Keratinocyte (primary cell): ENCODE measurements at regions not wholly inside any gene's neighbourhood (a gene's known extent, or its start where the extent isn't known, plus 50 kb on each side); places are given as distances from the start of the nearest gene placed in this dataset.

Source experiments
- DNase-seq: peaks from one replicate; pipeline ENCODE4 v3.0.0-alpha.2; 2011; ENCODE audit warnings: low read depth, missing footprints, low spot score
- FAIRE-seq: peaks from 2 replicates; lab custom pipeline; 2011; peaks lifted over from hg19 to GRCh38; lab: Jason Lieb, UNC
- H2AFZ ChIP-seq: 2 replicates; pipeline ENCODE4 v1.6.0; 2012; ENCODE audit warnings: low read length, control low read depth, inconsistent platforms; ENCODE audit not compliant: control insufficient read depth
- H3K27ac ChIP-seq: 2 replicates; pipeline ENCODE4 v1.5.1; 2011; ENCODE audit warnings: low read length; ENCODE audit not compliant: control insufficient read depth, insufficient read depth
- H3K27me3 ChIP-seq: 3 replicates; pipeline ENCODE4 v1.6.0; 2011; ENCODE audit warnings: low read length; ENCODE audit not compliant: control insufficient read depth, insufficient read depth; ENCODE audit errors: extremely low read depth
- H3K36me3 ChIP-seq, 2 experiments: 2 replicates in 1 of 2; 3 replicates in 1 of 2; pipeline ENCODE4 v1.5.1; 2011; ENCODE audit warnings: low read length in 2 of 2, mild to moderate bottlenecking in 1 of 2; ENCODE audit not compliant: control insufficient read depth in 2 of 2, insufficient read depth in 2 of 2; ENCODE audit errors: extremely low read depth in 1 of 2
- H3K4me1 ChIP-seq: 3 replicates; pipeline ENCODE4 v1.5.1; 2011; ENCODE audit warnings: low read length; ENCODE audit not compliant: control insufficient read depth, insufficient read depth; ENCODE audit errors: extremely low read depth
- H3K4me2 ChIP-seq: 3 replicates; pipeline ENCODE4 v1.6.0; 2011; ENCODE audit warnings: low read depth, low read length; ENCODE audit not compliant: control insufficient read depth, insufficient read depth; ENCODE audit errors: extremely low read depth
- H3K4me3 ChIP-seq, 3 experiments: fragments of 200-600 bp in 1 of 3; sonication (generic) in 1 of 3; 2 replicates in 2 of 3; 3 replicates in 1 of 3; pipeline ENCODE4 v1.5.1; 2011 to 2016; ENCODE audit warnings: low read length in 3 of 3, mild to moderate bottlenecking in 3 of 3, control low read depth in 2 of 3, inconsistent platforms in 1 of 3, low read depth in 1 of 3, mixed read lengths in 1 of 3, mixed run types in 1 of 3, moderate library complexity in 1 of 3; ENCODE audit not compliant: control insufficient read depth in 2 of 3, insufficient read depth in 2 of 3; ENCODE audit errors: extremely low read depth in 1 of 3
- H3K79me2 ChIP-seq: 2 replicates; pipeline ENCODE4 v1.6.0; 2012; ENCODE audit warnings: low read length; ENCODE audit not compliant: control insufficient read depth, insufficient read depth
- H3K9ac ChIP-seq: 3 replicates; pipeline ENCODE4 v1.6.0; 2011; ENCODE audit warnings: low read length; ENCODE audit not compliant: control insufficient read depth, insufficient read depth; ENCODE audit errors: extremely low read depth
- H3K9me1 ChIP-seq: 3 replicates; pipeline ENCODE4 v1.6.0; 2011; ENCODE audit warnings: low read length; ENCODE audit not compliant: control insufficient read depth, insufficient read depth; ENCODE audit errors: extremely low read depth
- H3K9me3 ChIP-seq: 2 replicates; pipeline ENCODE4 v1.5.1; 2012; ENCODE audit warnings: low read depth, low read length; ENCODE audit not compliant: control insufficient read depth
- H4K20me1 ChIP-seq: 3 replicates; pipeline ENCODE4 v1.6.0; 2011; ENCODE audit warnings: low read length; ENCODE audit not compliant: control insufficient read depth, insufficient read depth; ENCODE audit errors: extremely low read depth
- EZH2 ChIP-seq: IDR thresholded peaks from one replicate; pipeline ENCODE4 v1.6.1; 2012; ENCODE audit warnings: inconsistent platforms, mild to moderate bottlenecking, low read length, moderate library complexity
- dilution Hi-C: fragments of 300-500 bp; cut with MboI; formaldehyde crosslinking; loops from one replicate; pipeline ENCODE4 v1.7.0; 2020; ENCODE audit warnings: low sequenced_read_pairs; ENCODE audit not compliant: extremely low pct_ligation_motif_present
- TF ChIP-seq, protein P1 (sequence below), 3 experiments: IDR thresholded peaks in 1 of 3; conservative IDR thresholded peaks in 1 of 3; optimal IDR thresholded peaks in 1 of 3; 2 replicates in 2 of 3; 3 replicates in 1 of 3; pipeline versions ENCODE3 to v1.5.1; 2011; ENCODE audit warnings: low read length in 3 of 3, mild to moderate bottlenecking in 3 of 3, moderate library complexity in 2 of 3, control low read depth in 1 of 3, inconsistent platforms in 1 of 3; ENCODE audit not compliant: insufficient read depth in 2 of 3; ENCODE audit errors: extremely low read depth in 1 of 3

DNA sequence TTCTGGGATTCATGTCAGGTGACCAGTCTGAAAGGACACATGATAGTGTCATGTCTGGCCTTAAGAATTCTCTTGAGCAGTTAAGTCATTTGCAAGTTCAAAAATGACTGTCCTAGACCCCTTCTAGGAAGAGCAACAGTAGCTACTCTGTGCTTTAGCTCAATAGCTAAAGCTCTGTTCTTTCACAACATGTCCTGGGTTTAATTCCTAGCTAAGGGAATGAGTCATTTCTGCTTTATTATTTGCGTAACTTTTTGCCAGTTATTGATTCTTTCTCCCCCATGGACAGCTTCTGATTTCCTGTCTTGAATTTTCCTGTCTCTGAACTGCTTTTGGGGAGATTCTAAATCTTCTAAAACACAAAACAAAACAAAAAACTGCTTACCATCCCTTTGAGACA is 1055.8 kb upstream of the DIAPH2 start:
- dilution Hi-C loops: no loop called here
- H3K4me2 ChIP-seq: no peak overlapping the region
- TF ChIP-seq, protein P1, sequence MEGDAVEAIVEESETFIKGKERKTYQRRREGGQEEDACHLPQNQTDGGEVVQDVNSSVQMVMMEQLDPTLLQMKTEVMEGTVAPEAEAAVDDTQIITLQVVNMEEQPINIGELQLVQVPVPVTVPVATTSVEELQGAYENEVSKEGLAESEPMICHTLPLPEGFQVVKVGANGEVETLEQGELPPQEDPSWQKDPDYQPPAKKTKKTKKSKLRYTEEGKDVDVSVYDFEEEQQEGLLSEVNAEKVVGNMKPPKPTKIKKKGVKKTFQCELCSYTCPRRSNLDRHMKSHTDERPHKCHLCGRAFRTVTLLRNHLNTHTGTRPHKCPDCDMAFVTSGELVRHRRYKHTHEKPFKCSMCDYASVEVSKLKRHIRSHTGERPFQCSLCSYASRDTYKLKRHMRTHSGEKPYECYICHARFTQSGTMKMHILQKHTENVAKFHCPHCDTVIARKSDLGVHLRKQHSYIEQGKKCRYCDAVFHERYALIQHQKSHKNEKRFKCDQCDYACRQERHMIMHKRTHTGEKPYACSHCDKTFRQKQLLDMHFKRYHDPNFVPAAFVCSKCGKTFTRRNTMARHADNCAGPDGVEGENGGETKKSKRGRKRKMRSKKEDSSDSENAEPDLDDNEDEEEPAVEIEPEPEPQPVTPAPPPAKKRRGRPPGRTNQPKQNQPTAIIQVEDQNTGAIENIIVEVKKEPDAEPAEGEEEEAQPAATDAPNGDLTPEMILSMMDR (optimal IDR thresholded peaks at IDR 0.05 in 1 of 3, IDR thresholded peaks at IDR 0.05 in 1 of 3, conservative IDR thresholded peaks at IDR 0.05 in 1 of 3; ENCODE audit: extremely low read depth in 1 of 3, insufficient read depth in 2 of 3, low read length in 3 of 3): no peak
- no peak for TF ChIP-seq EZH2
- FAIRE-seq (no peak), DNase-seq (no peak)
- no peaks in the 10 kb centered on the region for H3K36me3 ChIP-seq
- no peaks in the 10 kb centered on the region for H4K20me1 ChIP-seq
- H3K79me2 ChIP-seq: no peaks in the 10 kb centered on the region
- no peaks in the 10 kb centered on the region for H3K9me3 ChIP-seq
- no peak overlapping the region for H3K4me3 ChIP-seq
- H3K27ac ChIP-seq: no peak overlapping the region
- H3K27me3 ChIP-seq: no peaks in the 10 kb centered on the region
- H3K4me1 ChIP-seq: no peaks in the 10 kb centered on the region
- H2AFZ ChIP-seq: no peak overlapping the region
- H3K9ac ChIP-seq: no peak overlapping the region
- no peaks in the 10 kb centered on the region for H3K9me1 ChIP-seq

DNA sequence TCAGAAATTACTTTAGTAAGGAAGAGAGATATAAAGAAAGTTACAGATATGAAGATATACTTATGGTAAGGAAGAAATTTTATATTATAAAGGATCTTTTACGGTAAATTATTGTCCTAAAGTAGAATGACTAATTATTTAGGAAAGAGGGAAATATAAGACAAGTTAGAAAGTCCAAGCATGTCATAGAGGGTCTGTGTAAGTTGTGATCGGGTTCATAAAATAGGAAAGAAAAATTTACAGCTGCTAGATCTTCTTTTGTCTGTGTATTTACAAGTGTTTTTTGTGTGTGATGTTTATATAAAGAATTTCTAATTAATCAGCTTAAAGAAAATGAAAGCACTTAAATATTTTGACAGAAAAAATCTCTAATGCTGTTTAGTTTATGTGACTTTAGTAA is 1054.9 kb upstream of the DIAPH2 start:
- Histone ChIP-seq H3K4me3 (no peak overlapping the region), H3K79me2 (no peaks in the 10 kb centered on the region), H4K20me1 (no peaks in the 10 kb centered on the region), H2AFZ (no peak overlapping the region), H3K4me2 (no peak overlapping the region), H3K36me3 (no peaks in the 10 kb centered on the region), H3K9ac (no peak overlapping the region), H3K9me1 (no peaks in the 10 kb centered on the region), H3K4me1 (no peaks in the 10 kb centered on the region), H3K27me3 (no peaks in the 10 kb centered on the region), H3K9me3 (no peaks in the 10 kb centered on the region), H3K27ac (no peak overlapping the region)
- no peak for FAIRE-seq
- dilution Hi-C loops: no loop called here
- TF ChIP-seq EZH2: no peak
- TF ChIP-seq, protein P1 (optimal IDR thresholded peaks at IDR 0.05 in 1 of 3, IDR thresholded peaks at IDR 0.05 in 1 of 3, conservative IDR thresholded peaks at IDR 0.05 in 1 of 3; ENCODE audit: extremely low read depth in 1 of 3, insufficient read depth in 2 of 3, low read length in 3 of 3): no peak
- DNase-seq: no peak
